HFFc6 (cell line): ENCODE measurements at regions not wholly inside any gene's neighbourhood (a gene's known extent, or its start where the extent isn't known, plus 50 kb on each side); places are given as distances from the start of the nearest gene placed in this dataset.
"Not testable (repeated sequence)": the region's sequence is repeated elsewhere in the genome, so short reads cannot be mapped to it uniquely, and the experiment has no call there.

Source experiments
- DNase-seq: peaks from one replicate; pipeline ENCODE4 v3.0.0-alpha.2; 2018
- H3K27ac Mint-ChIP-seq: 2 replicates; pipeline ENCODE4 v1.8.0; 2020; ENCODE audit warnings: mild to moderate bottlenecking, mixed read lengths
- H3K27me3 Mint-ChIP-seq: 2 replicates; pipeline ENCODE4 v1.8.0; 2021; ENCODE audit warnings: mild to moderate bottlenecking, moderate library complexity, mixed read lengths; ENCODE audit not compliant: insufficient read depth
- H3K36me3 Mint-ChIP-seq: 2 replicates; pipeline ENCODE4 v1.8.0; 2021; ENCODE audit warnings: low read depth, mixed read lengths
- H3K4me1 Mint-ChIP-seq: 2 replicates; pipeline ENCODE4 v1.8.0; 2020; ENCODE audit warnings: low read depth, mixed read lengths
- H3K4me3 Mint-ChIP-seq: 2 replicates; pipeline ENCODE4 v1.8.0; 2020; ENCODE audit warnings: mild to moderate bottlenecking, moderate library complexity, mixed read lengths
- H3K9me3 Mint-ChIP-seq: 2 replicates; pipeline ENCODE4 v1.8.0; 2020; ENCODE audit warnings: mild to moderate bottlenecking, mixed read lengths
- CTCF ChIP-seq: fragments of 200-600 bp; sonication (generic); IDR thresholded peaks from 2 replicates; pipeline ENCODE4 v1.5.0; 2021; ENCODE audit warnings: antibody characterized with exemption, mild to moderate bottlenecking

GRCh38 chr14:101627915-101628262 lies 66.6 kb downstream of the DIO3 start:
- no peak overlapping the region for H3K4me3 Mint-ChIP-seq
- H3K4me1 Mint-ChIP-seq: peaks cover 4% of the 10 kb centered on the region; the same call in 1 of the 2 replicates
- no peak for DNase-seq
- no peaks in the 10 kb centered on the region for H3K36me3 Mint-ChIP-seq
- peaks cover 33% of the 10 kb centered on the region for H3K27me3 Mint-ChIP-seq
- TF ChIP-seq CTCF: no peak
- no peaks in the 10 kb centered on the region for H3K9me3 Mint-ChIP-seq
- no peak overlapping the region for H3K27ac Mint-ChIP-seq

GRCh38 chr14:101628471-101628966 lies 67.2 kb downstream of the DIO3 start:
- TF ChIP-seq CTCF: peak; percentile 100
- Mint-ChIP-seq H3K4me3 (peak overlapping the region; percentile 67), H3K9me3 (no peaks in the 10 kb centered on the region), H3K36me3 (no peaks in the 10 kb centered on the region), H3K27ac (no peak overlapping the region), H3K4me1 (peaks cover 4% of the 10 kb centered on the region; the same call in 1 of the 2 replicates), H3K27me3 (peaks cover 28% of the 10 kb centered on the region)
- peak; percentile 30 for DNase-seq

- DNase-seq: no peak
- Mint-ChIP-seq H3K27ac (no peak overlapping the region), H3K9me3 (no peaks in the 10 kb centered on the region), H3K36me3 (no peaks in the 10 kb centered on the region), H3K4me3 (no peak overlapping the region), H3K4me1 (peaks cover 4% of the 10 kb centered on the region; the same call in 1 of the 2 replicates), H3K27me3 (peaks cover 27% of the 10 kb centered on the region)
- no peak for TF ChIP-seq CTCF
Observed at GRCh38 chr14:101628975-101629374, 67.7 kb downstream of the DIO3 start.

GRCh38 chr14:101630056-101630965 lies 69.0 kb downstream of the DIO3 start:
- peaks cover 21% of the 10 kb centered on the region for H3K27me3 Mint-ChIP-seq
- no peaks in the 10 kb centered on the region for H3K9me3 Mint-ChIP-seq
- no peak for TF ChIP-seq CTCF
- no peak overlapping the region for H3K27ac Mint-ChIP-seq
- no peak for DNase-seq
- H3K4me1 Mint-ChIP-seq: peaks cover 4% of the 10 kb centered on the region; the same call in 1 of the 2 replicates
- H3K4me3 Mint-ChIP-seq: no peak overlapping the region
- no peaks in the 10 kb centered on the region for H3K36me3 Mint-ChIP-seq

- no peak overlapping the region for H3K27ac Mint-ChIP-seq
- H3K4me1 Mint-ChIP-seq: peaks cover 4% of the 10 kb centered on the region; the same call in 1 of the 2 replicates
- peaks cover 18% of the 10 kb centered on the region for H3K27me3 Mint-ChIP-seq
- DNase-seq: no peak
- H3K9me3 Mint-ChIP-seq: no peaks in the 10 kb centered on the region
- no peaks in the 10 kb centered on the region for H3K36me3 Mint-ChIP-seq
- no peak overlapping the region for H3K4me3 Mint-ChIP-seq
- no peak for TF ChIP-seq CTCF
Observed at GRCh38 chr14:101631199-101631598, 69.9 kb downstream of the DIO3 start.

GRCh38 chr14:101631970-101632369 lies 70.7 kb downstream of the DIO3 start:
- DNase-seq, H3K4me3 Mint-ChIP-seq, H3K36me3 Mint-ChIP-seq, H3K4me1 Mint-ChIP-seq, H3K27ac Mint-ChIP-seq, H3K9me3 Mint-ChIP-seq: not testable (repeated sequence)
- peaks cover 18% of the 10 kb centered on the region for H3K27me3 Mint-ChIP-seq
